ENCODE measurements at regions not wholly inside any gene's neighbourhood (a gene's known extent, or its start where the extent isn't known, plus 50 kb on each side); places are given as distances from the start of the nearest gene placed in this dataset.
"Not testable (repeated sequence)": the region's sequence is repeated elsewhere in the genome, so short reads cannot be mapped to it uniquely, and the experiment has no call there.

GRCh38 chr5:42176118-42176517 is 247.1 kb upstream of the GHR start:
- TF ChIP-seq CREB5 (CRISPR knock-in tag; IDR thresholded peaks at IDR 0.05; ENCODE audit: low read depth); ZNF70 (CRISPR knock-in tag; IDR thresholded peaks at IDR 0.05); SNAI2 (CRISPR knock-in tag; IDR thresholded peaks at IDR 0.05); ZFP3 (CRISPR knock-in tag; IDR thresholded peaks at IDR 0.05): not testable (repeated sequence)
